C4-2B (cell line): ENCODE measurements at regions not wholly inside any gene's neighbourhood (a gene's known extent, or its start where the extent isn't known, plus 50 kb on each side); places are given as distances from the start of the nearest gene placed in this dataset.

Experiments
- H3K27ac ChIP-seq: fragments of 450-650 bp; 2 replicates; pipeline ENCODE4 v1.5.1; 2017
- CTCF ChIP-seq: fragments of 450-650 bp; conservative IDR thresholded peaks from 2 replicates; pipeline ENCODE4 v1.5.1; 2017; ENCODE audit warnings: mild to moderate bottlenecking
- ZFX ChIP-seq: fragments of 450-650 bp; IDR thresholded peaks from 2 replicates; pipeline ENCODE4 v1.6.1; 2017

GRCh38 chr14:85087201-85087600 lies 442.7 kb upstream of the FLRT2 start:
- no peak overlapping the region for H3K27ac ChIP-seq
- TF ChIP-seq ZFX (no peak), CTCF (no peak)

GRCh38 chr14:85088192-85088591 lies 441.8 kb upstream of the FLRT2 start:
- no peak overlapping the region for H3K27ac ChIP-seq
- no peak for TF ChIP-seq CTCF
- TF ChIP-seq ZFX, result no peak

DNA sequence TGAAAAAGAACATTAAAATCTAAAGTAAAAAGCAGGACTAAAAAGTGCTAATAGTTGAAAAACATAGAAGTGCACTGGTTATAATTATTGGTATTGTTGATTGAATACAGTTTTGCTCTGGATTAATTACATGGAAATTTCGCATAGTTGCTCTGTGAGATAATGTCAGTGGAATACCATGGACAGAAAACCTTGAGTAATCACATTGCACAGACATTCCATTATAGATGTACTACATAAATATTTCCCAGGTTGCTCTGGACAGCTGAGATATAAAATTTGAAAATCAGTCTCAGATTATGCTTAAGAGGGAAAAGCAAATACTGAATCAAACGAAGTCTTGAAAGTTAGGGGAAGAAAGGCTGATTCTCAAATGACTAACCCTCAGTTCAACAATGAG lies 439.3 kb upstream of the FLRT2 start:
- no peak for TF ChIP-seq CTCF
- no peak for TF ChIP-seq ZFX
- H3K27ac ChIP-seq, result no peak overlapping the region

GRCh38 chr14:85093631-85094330 lies 436.2 kb upstream of the FLRT2 start:
- no peak for TF ChIP-seq CTCF
- no peak for TF ChIP-seq ZFX
- no peak overlapping the region for H3K27ac ChIP-seq

DNA sequence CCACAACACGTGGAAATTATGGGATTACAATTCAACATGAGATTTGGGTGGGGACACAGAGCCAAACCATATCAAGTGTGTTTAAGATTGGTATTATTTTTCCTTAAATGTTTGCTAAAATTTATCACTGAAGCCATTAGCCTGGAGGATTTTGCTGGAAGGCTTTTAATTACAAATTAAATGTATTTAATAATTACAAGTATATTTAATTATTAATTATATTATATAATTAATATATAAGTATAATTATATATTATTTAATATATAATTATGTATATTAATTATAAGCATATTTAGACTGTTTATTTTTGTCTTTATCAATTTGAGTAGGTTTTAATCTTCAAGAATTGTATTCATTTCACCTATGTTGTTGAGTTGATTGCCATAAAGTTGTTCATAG lies 427.4 kb upstream of the FLRT2 start:
- TF ChIP-seq CTCF (no peak), ZFX (no peak)
- no peak overlapping the region for H3K27ac ChIP-seq

DNA sequence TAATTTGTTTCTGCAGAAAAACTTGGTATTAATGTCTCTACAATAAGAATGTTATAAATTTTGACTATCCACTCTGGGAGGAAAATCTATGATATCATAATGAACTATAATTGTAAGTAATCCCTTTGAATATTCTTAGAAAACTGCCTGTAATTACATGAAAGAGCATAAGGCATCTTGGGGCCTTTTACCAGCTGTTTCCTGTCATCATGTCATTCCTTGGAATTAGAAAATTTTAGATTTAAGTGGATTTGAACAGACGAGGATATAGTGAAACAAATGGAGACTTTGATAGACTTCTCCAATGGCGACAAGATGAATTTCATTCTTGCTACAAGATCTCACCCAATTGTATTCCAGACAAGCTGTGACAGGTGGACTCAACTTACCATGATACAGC lies 423.4 kb upstream of the FLRT2 start:
- TF ChIP-seq ZFX, result no peak
- no peak for TF ChIP-seq CTCF
- H3K27ac ChIP-seq, result no peak overlapping the region

- no peak overlapping the region for H3K27ac ChIP-seq
- TF ChIP-seq CTCF (no peak), ZFX (no peak)
Measured at GRCh38 chr14:85112762-85113161, 417.2 kb upstream of the FLRT2 start.
